ENCODE measurements at regions not wholly inside any gene's neighbourhood (a gene's known extent, or its start where the extent isn't known, plus 50 kb on each side); places are given as distances from the start of the nearest gene placed in this dataset.

DNA sequence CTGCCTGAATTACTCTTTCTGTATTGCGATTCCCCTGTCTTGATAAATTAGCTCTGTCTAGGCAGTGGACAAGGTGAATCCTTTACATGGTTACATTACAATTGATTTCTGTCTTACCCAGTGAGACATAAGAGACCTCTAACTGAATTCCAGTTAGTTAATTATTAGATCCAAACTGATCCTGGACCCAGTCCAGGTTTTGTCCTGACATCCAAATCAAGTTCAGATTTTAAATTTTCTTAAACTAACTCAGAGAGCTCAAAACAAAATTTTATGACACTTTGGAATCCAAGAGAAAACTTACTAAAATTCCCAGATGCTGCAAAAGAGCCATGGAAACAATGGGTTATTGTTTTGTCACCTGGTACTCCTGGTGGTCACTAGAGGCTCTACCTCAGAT is 2166.6 kb downstream of the TP53TG3F start:
- DNase-seq (ENCODE audit: low read depth) = no peak
- TF ChIP-seq MAX (IDR thresholded peaks at IDR 0.05; ENCODE audit: low read depth, low read length) (no peak), POLR2A (IDR thresholded peaks at IDR 0.05; ENCODE audit: extremely low read depth, insufficient read length) (no peak), MYC (IDR thresholded peaks at IDR 0.05; ENCODE audit: low read depth, low read length) (no peak)
- TF ChIP-seq, protein P1, sequence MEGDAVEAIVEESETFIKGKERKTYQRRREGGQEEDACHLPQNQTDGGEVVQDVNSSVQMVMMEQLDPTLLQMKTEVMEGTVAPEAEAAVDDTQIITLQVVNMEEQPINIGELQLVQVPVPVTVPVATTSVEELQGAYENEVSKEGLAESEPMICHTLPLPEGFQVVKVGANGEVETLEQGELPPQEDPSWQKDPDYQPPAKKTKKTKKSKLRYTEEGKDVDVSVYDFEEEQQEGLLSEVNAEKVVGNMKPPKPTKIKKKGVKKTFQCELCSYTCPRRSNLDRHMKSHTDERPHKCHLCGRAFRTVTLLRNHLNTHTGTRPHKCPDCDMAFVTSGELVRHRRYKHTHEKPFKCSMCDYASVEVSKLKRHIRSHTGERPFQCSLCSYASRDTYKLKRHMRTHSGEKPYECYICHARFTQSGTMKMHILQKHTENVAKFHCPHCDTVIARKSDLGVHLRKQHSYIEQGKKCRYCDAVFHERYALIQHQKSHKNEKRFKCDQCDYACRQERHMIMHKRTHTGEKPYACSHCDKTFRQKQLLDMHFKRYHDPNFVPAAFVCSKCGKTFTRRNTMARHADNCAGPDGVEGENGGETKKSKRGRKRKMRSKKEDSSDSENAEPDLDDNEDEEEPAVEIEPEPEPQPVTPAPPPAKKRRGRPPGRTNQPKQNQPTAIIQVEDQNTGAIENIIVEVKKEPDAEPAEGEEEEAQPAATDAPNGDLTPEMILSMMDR (IDR thresholded peaks at IDR 0.05; ENCODE audit: low read depth, low read length) = no peak
- H3K4me3 ChIP-seq (ENCODE audit: low read depth, low read length) = no peak overlapping the region

GRCh38 chr16:35628976-35629375 is 2169.6 kb downstream of the TP53TG3F start:
- TF ChIP-seq MAX (IDR thresholded peaks at IDR 0.05; ENCODE audit: low read depth, low read length) = no peak
- no peak for TF ChIP-seq POLR2A (IDR thresholded peaks at IDR 0.05; ENCODE audit: extremely low read depth, insufficient read length)
- TF ChIP-seq MYC (IDR thresholded peaks at IDR 0.05; ENCODE audit: low read depth, low read length) = no peak
- TF ChIP-seq, protein P1 (IDR thresholded peaks at IDR 0.05; ENCODE audit: low read depth, low read length) = no peak
- DNase-seq (ENCODE audit: low read depth) = no peak
- H3K4me3 ChIP-seq (ENCODE audit: low read depth, low read length) = no peak overlapping the region

- TF ChIP-seq, protein P1 (IDR thresholded peaks at IDR 0.05; ENCODE audit: low read depth, low read length) = no peak
- TF ChIP-seq MAX (IDR thresholded peaks at IDR 0.05; ENCODE audit: low read depth, low read length) = no peak
- TF ChIP-seq MYC (IDR thresholded peaks at IDR 0.05; ENCODE audit: low read depth, low read length) = no peak
- no peak for TF ChIP-seq POLR2A (IDR thresholded peaks at IDR 0.05; ENCODE audit: extremely low read depth, insufficient read length)
- no peak overlapping the region for H3K4me3 ChIP-seq (ENCODE audit: low read depth, low read length)
- DNase-seq (ENCODE audit: low read depth) = no peak
These were observed 2172.0 kb downstream of the TP53TG3F start for GRCh38 chr16:35631261-35631945.

GRCh38 chr16:35636480-35637230 is 2177.2 kb downstream of the TP53TG3F start:
- no peak overlapping the region for H3K4me3 ChIP-seq (ENCODE audit: low read depth, low read length)
- no peak for DNase-seq (ENCODE audit: low read depth)
- TF ChIP-seq, protein P1 (IDR thresholded peaks at IDR 0.05; ENCODE audit: low read depth, low read length) = no peak
- TF ChIP-seq MAX (IDR thresholded peaks at IDR 0.05; ENCODE audit: low read depth, low read length) (no peak), MYC (IDR thresholded peaks at IDR 0.05; ENCODE audit: low read depth, low read length) (no peak), POLR2A (IDR thresholded peaks at IDR 0.05; ENCODE audit: extremely low read depth, insufficient read length) (no peak)

- TF ChIP-seq MAX (IDR thresholded peaks at IDR 0.05; ENCODE audit: low read depth, low read length) (no peak), POLR2A (IDR thresholded peaks at IDR 0.05; ENCODE audit: extremely low read depth, insufficient read length) (no peak), MYC (IDR thresholded peaks at IDR 0.05; ENCODE audit: low read depth, low read length) (no peak)
- TF ChIP-seq, protein P1 (IDR thresholded peaks at IDR 0.05; ENCODE audit: low read depth, low read length) = no peak
- H3K4me3 ChIP-seq (ENCODE audit: low read depth, low read length) = no peak overlapping the region
- DNase-seq (ENCODE audit: low read depth) = no peak
These were observed 2178.3 kb downstream of the TP53TG3F start for GRCh38 chr16:35637683-35638082.

All from NB4 (cell line).